Caki2 (cell line): ENCODE measurements at regions not wholly inside any gene's neighbourhood (a gene's known extent, or its start where the extent isn't known, plus 50 kb on each side); places are given as distances from the start of the nearest gene placed in this dataset.
"Not testable (repeated sequence)": the region's sequence is repeated elsewhere in the genome, so short reads cannot be mapped to it uniquely, and the experiment has no call there.

Experiments used
- DNase-seq: peaks from one replicate; pipeline ENCODE4 v3.0.0-alpha.2; 2015; ENCODE audit warnings: low read depth
- in situ Hi-C: cut with HindIII; loops from 2 replicates; pipeline ENCODE4 v1.10.0; 2016; ENCODE audit warnings: low sequenced_read_pairs, low pct_unique_long_range_greater_than_20kb, mixed read lengths

DNA sequence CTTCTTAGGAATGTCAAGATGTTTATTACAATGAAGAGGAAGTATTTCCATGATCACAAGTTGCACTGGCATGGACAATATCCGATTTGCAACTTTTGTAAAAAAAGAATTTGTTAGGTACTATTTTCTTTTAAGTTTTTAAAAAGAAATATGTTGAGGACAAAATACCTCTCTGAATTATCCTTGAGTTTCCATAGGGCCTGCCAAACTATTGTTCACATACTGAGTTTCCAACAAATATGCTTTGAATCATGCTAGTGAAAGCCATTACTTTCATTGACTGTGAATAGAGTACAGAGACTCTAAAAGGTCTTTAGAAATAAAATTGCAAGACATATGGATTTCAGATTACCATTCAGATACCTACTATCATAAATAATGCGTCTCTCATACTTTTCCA lies 566.1 kb downstream of the TMEM182 start:
- in situ Hi-C loops: no loop called here

DNA sequence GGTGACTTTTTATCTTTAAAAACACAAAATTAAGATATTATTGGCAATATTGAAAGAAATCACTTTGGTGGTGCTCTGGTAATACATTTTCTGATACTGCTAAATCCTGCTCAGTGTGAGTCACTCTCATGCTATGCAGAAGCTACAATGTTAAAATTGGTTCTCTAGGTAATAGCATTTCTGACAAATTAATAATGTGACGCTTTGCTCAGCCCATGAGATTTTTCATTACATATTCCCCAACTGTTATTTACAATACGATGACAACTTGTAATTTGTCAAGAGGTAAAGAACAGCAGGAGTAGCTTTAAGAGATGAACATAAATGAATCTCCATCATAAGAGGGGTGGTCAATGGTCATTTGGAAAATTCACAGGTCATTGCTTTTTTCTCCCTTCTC lies 573.6 kb downstream of the TMEM182 start:
- in situ Hi-C loops: no loop called here
- DNase-seq: no peak

More for the DNA sequence above, 566.1 kb downstream of the TMEM182 start:
- DNase-seq: no peak

DNA sequence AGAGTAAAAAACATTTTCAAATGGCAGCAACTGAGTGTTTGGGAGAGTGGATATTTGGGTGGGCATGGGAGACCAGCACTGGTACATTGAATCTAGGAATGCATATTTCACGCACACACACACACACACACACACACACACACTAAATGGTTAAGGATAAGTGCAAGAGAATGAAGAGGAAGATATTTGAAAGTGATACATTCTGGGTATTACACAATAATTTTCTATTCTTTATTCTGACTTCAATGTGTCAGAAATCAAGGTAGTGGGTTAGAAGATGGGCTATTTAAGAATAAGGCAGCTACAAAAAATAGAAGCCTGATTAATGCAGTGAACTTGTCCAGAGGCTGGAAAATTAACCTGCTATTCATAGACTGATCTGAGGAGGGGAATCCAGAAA lies 577.0 kb downstream of the TMEM182 start:
- no peak for DNase-seq
- in situ Hi-C loops: no loop called here

DNA sequence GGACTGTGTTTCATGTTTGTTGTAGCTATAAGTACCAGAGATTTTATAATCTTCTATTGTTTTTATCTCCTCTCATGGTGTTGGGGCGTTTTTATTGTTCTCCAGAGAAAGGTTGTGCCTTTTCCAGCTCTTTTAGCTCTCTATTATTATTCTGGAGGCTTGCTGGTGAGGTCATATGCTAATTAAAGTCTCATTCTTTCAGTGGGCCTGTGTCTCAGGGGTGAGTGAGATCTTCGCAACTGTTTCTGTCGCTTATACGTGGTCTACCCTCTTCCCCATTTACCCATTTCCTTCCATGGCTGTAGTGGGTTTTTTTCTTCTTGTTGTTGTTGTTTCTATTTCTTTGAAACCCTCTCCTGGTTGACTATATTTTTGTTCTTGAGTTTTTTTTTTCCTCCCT lies 584.9 kb downstream of the TMEM182 start:
- in situ Hi-C loops: no loop called here
- no peak for DNase-seq

DNA sequence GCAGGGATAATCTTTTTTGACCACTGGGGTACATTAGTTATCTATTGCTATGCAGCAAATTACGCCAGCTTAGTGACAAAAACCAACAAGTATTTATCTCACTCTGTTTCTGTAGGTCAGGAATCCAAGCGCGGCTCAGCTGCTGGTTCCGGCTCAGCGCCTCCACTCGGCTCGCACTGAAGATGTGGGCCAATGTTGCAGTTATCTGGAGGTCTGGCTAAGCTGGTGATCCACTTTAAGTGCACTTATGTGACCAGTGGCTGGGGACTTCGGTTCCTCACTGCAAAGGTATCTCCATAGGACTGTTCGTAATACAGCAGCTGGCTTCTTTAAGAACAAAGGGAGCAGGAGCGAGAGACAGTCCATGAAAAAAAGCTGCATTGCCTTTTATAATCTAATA lies 591.9 kb downstream of the TMEM182 start:
- no peak for DNase-seq
- in situ Hi-C loops: no loop called here

DNA sequence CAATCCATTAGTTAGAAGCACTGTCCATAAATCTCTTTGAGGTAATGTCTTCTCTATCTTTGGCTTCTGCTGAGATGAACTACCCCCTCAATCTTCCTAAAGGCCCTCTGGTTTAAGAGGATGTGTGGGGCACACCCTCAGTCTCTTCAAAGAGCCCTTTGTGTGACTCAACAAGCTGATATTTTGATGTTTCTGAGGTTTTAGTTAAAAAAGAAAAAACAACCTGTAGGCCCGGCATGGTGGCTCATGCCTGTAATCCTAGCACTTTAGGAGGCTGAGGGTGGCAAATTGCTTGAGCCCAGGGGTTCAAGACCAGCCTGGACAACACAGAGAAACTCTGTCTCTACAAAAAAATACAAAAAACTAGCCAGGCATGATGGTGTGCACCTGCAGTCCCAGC lies 593.5 kb downstream of the TMEM182 start:
- in situ Hi-C loops: no loop called here
- DNase-seq: no peak

DNA sequence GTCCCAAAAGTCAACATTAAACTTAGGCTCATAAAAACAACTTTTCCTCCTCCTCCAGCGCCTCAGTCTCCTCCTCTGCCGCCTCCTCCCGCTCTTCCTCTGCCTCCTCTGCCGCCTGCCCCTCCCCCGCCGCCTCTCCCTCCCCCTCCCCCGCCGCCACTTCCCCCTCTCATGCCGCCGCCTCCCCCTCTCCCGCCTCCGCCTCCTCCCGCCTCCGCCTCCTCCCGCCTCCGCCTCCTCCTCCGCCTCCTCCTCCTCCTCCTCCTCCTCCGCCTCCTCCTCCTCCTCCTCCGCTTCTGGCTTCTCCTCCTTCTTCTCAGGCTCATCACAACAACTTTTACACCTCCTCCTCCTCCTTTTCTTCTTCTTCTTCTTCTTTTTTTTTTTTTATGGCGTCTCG lies 599.9 kb downstream of the TMEM182 start:
- in situ Hi-C loops: no loop called here

DNA sequence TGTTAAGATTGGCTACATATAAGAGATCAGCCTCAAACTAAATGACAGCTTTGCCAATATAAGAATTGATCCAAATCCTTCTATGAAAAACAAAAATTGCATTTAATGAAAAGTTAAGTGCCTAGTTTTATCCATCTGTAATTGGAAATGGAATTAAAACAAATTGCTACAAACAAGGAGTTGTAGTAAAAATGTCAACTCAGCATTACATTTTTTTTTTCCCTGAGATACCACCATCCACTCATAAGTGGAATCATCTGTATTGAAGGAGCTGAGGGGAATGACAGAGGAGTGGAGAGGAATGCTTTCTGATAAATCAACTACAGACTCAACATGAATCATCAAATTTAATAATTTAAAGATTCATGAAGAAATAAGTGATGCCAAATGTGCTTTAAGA lies 601.8 kb downstream of the TMEM182 start:
- in situ Hi-C loops: no loop called here
- DNase-seq: no peak

More for the DNA sequence above, 599.9 kb downstream of the TMEM182 start:
- DNase-seq: no peak

DNA sequence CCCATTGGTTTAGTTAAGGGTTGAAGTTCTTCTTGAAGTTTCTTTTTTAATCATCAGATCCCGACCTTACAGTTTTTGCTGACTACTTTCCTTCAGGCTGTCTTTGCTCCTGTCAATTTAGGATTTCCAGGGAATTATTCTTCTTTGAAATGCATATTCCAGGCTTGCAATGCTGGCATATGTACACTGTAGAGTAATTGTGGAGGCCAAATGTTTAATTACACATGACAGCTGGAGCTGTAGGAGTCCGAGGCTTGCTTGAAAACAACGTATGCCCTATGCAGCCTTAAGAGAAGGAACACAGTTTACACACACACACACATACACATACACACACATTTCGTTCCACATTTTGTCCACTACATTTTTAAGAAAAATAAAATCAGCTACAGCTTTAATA lies 602.3 kb downstream of the TMEM182 start:
- DNase-seq: no peak
- in situ Hi-C loops: no loop called here

DNA sequence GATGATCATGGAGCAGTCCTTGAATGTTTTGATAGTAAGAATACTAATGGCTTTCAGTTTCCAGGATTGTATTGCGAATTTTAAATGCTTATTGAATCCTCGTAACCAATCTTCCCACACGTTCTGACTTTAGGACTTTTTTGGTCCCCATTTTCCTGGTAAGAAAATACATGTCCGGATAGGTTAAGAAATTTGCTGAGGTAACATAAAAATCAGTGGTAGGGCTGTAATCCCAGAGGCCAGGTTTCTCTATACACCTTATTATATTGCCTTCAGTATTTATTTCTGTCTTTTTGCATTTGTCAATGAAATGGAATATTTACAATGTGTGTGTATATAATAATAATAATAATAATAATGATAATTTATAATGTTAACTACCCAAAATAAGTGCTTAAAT lies 603.2 kb downstream of the TMEM182 start:
- in situ Hi-C loops: no loop called here
- DNase-seq: no peak

DNA sequence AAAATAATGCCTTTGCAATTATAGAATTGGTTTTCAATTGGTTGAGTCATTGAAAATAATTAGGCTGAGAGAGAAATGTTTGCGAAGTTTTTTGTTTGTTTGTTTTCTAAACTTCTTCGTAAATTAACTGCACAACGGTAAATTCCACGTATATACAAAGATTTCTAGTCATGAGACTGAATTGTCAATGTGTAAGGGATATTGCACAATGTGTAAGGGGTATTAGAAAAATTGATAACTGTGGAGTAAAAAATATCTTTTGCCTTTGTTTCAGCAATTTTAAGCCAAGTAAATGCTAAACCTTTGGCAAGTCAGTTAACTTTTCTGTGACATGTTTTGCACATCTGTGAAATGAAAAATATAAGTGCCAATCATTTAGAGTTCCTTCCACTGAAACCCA lies 606.0 kb downstream of the TMEM182 start:
- no peak for DNase-seq
- in situ Hi-C loops: no loop called here

DNA sequence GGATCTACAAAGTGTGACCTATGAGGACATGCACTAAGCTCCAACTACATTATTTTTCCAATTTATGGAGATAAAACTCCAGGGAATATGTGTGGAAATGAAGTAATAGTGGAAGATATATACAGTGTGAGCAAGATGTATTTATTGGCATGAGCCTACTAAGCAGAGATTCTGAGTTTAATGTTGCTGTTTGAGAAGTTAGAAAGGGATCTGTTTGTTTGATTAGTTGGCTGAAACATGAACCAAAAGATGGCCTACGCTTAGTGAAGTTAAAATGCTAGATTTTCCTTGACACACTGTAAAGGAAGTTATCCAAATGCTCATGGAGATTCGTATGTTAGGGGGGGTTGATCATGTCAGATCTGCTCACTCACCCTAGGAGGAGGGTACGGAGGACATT lies 621.7 kb downstream of the TMEM182 start:
- DNase-seq: no peak
- in situ Hi-C loops: no loop called here

DNA sequence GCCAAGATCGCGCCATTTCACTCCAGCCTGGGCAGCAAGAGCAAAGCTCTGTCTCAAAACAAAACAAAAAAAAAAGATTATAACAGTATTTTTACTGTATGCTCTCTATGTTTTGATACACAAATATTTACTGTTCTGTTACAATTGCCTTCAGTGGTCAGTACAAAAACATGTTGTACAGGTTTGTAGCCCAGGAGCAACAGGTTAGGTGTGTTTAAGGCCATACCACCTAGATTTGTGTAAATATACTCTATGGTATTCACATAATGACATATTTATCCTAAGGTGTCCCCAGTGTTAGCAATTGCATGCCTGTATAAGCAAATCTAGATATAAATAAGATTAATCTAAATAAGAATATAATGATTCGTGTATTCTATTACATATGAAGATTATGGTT lies 625.0 kb downstream of the TMEM182 start:
- in situ Hi-C loops: no loop called here
- DNase-seq: no peak

DNA sequence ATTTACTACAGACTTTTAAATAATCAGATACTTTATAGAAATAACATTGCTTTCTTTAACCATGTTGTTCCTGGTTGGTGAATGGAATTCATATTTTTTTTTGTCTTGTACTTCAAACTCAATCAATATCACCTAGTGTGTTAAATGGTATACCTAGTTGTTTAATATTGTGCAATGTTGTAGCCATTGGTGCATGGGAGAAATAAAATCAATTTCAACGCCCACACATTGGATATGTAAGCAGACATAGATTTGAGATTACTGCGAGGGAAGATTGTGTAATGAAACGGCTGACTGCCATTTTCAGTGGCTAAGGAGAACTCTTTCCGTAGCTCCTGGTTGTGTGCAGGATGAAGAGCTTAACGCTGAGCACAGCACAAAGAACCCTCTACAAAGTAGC lies 626.1 kb downstream of the TMEM182 start:
- in situ Hi-C loops: no loop called here
- no peak for DNase-seq

DNA sequence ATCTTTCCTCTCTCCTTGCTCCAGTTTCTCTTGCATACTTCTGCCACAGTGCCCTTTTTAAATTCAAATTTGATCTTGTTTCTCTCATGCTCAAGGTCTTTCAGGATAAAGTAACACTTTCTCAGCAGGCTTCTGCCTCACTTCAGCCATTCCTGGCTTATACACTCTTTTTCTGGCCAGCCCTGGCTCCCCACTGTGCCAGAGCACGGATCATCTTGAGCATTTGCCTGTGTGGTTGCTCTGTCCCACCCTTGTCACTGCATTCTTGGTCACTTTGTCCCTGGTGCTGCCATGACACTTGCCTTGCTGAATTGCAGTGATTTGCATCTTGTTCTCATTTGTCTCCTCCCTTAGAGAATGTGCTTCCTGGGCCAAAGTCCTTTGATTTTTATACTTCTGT lies 634.3 kb downstream of the TMEM182 start:
- no peak for DNase-seq
- in situ Hi-C loops: no loop called here

DNA sequence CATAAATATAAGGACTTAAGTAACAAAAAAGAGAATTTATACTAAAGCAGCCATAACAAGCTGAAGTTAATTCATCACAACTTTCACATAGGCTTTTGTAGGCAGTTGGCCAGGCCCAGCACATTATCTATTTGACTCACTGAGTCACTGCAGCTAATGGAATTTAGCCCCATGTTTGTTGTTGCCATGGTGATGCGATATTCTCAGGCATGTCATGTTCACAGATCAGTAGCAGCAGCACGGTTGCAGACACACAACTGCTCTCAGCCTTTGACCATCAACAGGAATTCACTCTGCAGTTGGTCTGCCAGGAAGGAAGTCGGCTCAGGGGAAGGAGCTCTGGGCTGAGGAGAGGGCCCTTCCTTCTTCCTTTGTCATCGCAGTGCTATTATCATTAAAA lies 639.8 kb downstream of the TMEM182 start:
- DNase-seq: peak; percentile 93
- in situ Hi-C loops: no loop called here

DNA sequence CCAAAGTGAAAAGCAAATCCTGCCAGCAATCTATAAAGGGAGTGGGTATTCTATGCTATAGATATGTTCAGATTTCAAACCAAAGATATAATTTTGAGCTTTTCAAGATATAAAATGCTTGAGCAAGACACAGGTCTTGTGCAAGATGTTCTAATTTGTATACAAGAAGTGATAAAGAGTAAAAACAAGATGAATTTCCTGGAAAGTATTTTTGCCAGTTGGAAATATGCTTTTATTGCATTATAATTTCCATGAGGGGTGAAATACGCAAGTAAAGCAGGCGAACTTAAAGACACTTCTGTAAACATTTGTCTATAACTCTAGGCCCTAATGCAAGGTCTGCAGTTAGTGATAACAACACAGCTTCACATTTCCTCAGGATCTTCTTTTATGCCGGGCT lies 640.5 kb downstream of the TMEM182 start:
- no peak for DNase-seq
- in situ Hi-C loops: no loop called here

DNA sequence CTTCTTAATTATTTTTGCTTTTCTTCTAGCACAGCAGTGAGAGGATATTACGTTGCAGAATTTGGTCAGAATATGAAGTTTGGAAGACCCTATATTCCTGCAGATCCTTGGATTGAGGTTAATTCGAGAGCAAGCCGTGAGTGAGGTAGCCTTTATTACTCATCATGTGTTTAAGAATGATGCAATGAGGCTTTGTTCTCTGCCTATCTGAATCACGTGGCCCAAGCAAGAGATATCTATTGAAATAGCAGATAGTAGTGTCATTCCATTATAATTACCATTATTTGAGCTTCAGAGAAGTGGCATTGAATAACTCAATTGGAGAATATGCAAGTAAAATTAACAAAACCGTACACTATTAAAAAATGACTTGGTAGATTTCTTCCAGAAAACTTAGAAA lies 641.1 kb downstream of the TMEM182 start:
- no peak for DNase-seq
- in situ Hi-C loops: no loop called here

DNA sequence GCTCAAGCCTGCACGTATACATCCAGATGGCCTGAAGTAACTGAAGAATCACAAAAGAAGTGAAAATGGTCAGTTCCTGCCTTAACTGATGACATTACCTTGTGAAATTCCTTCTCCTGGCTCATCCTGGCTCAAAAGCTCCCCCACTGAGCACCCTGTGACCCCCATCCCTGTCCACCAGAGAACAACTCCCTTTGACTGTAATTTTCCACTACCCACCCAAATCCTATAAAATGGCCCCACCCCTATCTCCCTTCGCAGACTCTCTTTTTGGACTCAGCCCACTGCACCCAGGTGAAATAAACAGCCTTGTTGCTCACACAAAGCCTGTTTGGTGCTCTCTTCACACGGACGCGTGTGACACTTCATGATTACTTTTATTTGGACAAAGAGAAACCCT lies 641.6 kb downstream of the TMEM182 start:
- in situ Hi-C loops, DNase-seq: not testable (repeated sequence)

DNA sequence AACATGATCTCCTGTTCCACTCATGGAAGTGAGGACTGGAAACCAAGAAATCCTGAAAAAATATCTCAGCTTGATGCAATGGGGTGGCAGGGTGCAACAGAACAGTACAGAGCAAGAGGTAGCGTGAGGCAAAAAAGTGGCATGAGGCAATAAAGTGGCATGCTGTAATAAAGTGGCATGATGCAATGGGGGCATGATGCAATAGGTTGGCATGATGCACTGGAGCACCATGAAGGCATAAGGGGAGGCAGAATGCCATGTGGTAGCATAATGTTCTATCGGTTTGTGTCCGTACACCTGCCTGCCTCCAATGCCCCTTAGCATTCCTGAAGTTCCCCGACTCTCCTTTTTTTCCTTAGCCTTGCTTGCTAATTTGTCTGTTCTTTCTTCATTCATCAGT lies 648.4 kb downstream of the TMEM182 start:
- no peak for DNase-seq
- in situ Hi-C loops: no loop called here

DNA sequence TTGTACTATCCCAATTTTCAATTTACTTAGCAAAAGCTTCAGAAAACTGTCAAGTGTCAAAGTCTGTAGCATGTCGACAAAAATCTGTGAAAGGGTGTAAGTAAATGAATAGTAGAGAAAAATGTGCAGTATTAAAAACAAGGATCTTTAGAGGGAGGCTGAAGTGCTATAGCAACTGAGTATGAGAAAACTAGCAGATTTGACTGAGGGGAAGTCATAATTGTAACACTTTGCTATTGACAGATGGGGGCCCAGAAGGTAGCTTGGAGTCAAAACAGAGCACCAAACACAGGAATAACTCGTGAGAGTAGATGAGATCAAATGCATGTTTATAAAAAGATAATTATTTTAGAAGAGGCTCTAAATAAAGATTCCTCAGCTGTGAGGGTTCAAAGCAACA lies 657.7 kb downstream of the TMEM182 start:
- no peak for DNase-seq
- in situ Hi-C loops: no loop called here
